ENCODE measurements at regions not wholly inside any gene's neighbourhood (a gene's known extent, or its start where the extent isn't known, plus 50 kb on each side); places are given as distances from the start of the nearest gene placed in this dataset.

- no peak for DNase-seq (ENCODE audit: low spot score)
These were observed 311.2 kb downstream of the LPIN1 start for GRCh38 chr2:12057436-12058166.

GRCh38 chr2:12059616-12060441 lies 313.4 kb downstream of the LPIN1 start:
- no peak for DNase-seq (ENCODE audit: low spot score)

DNA sequence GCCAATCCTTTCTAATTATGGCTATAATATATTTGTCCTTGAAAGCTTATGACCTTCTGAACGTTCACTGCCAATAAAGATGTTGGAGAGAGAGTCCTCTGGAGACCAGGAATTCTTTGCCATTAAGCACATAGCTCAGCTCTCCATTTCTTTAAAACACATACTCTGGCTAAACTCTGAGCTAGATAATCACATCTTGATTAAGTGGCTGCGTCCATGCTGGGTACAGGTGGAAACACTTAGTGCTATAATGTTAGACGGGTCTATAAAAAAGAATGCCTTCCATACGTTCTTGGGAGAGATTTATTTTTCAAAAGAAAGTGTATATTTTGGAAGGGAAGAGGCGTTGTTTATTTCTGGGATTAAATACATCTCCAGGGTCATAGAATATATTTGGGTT lies 314.5 kb downstream of the LPIN1 start:
- no peak for DNase-seq (ENCODE audit: low spot score)

GRCh38 chr2:12061286-12062052 lies 315.0 kb downstream of the LPIN1 start:
- no peak for DNase-seq (ENCODE audit: low spot score)

DNA sequence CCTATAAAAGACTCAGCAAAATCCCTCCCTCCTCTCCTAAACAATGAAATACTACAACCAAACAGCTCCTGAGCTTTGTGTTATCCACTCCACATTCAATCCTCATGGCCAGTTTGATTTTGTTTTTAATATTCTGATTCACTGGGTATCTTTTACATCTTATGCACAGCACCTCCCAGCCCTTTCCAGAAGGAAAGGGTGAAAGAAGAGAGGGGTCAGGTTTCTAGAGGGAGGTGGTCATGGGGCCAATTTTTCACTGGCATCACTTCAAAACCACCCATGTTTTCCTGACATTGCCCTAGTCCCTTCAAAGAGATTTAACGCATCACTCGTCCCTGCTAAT lies 315.6 kb downstream of the LPIN1 start:
- no peak for DNase-seq (ENCODE audit: low spot score)

- no peak for DNase-seq (ENCODE audit: low spot score)
These were observed 316.8 kb downstream of the LPIN1 start for GRCh38 chr2:12063210-12063609.

- DNase-seq (ENCODE audit: low spot score): peak; percentile 15
These were observed 317.7 kb downstream of the LPIN1 start for GRCh38 chr2:12064153-12064552.

- DNase-seq (ENCODE audit: low spot score): no peak
These were observed 319.7 kb downstream of the LPIN1 start for GRCh38 chr2:12066116-12066515.

DNA sequence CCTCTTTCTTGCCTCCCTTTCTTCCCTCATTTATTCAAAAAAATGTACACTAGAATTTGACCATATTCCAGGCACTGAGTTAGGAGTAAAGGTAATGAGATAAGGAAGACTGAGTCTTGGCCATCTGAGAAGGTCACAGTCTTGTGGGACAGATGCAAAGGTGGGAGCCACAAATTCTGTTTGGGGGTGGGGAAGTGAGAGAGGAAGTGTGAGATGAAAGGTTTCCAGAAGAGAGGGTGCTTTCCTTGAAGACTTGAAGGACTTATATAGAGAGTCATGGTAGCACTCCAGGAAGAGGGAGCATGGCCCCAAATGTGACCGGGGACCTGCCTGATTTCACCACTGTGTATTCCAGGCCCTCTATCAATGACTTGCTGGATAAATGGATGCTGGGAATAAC lies 320.6 kb downstream of the LPIN1 start:
- no peak for DNase-seq (ENCODE audit: low spot score)

DNA sequence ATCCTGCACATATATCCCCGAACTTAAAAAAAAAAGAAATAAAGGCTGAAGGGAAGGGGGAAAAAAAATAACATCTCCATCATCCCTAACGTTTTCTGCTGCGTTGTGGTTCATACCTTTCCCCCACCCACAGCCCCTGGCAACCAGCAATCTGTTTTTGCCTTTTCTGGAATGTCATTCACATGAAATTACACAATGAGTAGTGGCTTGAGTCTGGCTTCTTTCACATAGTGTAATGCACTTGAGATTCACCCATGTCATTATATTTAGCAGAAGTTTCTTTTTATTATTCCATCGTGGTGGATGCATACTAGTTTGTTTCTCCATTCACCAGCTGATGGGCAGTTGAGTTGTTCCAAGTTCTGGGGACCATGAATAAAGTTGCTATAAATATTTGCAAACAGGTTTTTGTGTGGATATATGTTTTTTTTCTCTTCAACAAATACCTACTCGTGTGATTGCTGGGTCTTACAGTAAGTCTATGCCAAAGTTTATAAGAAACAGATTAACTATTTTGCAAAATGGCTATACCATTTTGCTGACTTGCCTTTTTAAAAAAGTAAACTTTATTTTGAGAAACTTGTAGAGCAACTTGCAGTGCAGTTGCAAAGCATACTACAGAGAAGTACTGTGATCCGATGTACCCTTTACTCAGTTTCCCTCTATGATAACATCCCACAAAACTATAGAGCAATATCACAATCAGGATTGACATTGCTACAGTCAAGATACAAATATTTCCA lies 322.5 kb downstream of the LPIN1 start:
- no peak for DNase-seq (ENCODE audit: low spot score)

DNA sequence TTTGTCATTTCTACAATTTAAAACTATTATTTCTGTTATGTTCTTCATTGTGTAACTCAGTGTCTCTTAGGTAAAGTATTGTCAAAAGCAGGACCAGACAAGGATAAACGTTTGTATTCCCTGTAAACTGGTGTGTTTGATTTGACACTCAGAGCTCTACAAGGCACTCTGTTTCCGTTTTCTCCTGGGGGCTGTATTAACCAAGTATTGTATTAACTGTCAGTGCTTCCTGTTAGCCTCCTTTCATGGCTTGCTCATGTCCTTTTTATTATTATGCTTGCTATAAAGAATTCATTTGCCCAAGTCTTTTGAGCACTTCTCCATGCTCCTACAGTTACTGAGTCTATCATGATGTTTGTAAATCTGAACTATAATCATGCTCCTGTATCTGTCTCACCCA lies 323.7 kb downstream of the LPIN1 start:
- DNase-seq (ENCODE audit: low spot score): no peak

- no peak for DNase-seq (ENCODE audit: low spot score)
These were observed 324.1 kb downstream of the LPIN1 start for GRCh38 chr2:12070581-12070980.

DNA sequence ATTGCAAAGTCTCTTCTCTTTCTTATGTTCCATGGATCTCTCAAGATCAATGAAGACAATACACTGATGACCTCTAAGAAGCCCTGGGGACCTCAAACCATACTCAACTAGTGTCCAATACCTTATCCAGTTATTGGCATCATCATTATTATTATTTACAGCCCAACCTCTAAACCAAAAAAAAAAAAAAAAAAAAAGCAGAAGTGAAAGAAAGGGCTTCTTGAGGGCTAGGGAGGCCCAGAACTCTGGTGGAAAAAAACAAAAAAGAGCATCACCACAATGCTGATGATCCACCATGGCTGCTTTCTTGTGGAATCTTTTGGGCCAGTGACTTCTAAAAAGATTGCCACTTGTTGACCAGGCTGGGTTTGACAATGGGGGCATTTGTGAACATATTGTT lies 324.9 kb downstream of the LPIN1 start:
- DNase-seq (ENCODE audit: low spot score): no peak

DNA sequence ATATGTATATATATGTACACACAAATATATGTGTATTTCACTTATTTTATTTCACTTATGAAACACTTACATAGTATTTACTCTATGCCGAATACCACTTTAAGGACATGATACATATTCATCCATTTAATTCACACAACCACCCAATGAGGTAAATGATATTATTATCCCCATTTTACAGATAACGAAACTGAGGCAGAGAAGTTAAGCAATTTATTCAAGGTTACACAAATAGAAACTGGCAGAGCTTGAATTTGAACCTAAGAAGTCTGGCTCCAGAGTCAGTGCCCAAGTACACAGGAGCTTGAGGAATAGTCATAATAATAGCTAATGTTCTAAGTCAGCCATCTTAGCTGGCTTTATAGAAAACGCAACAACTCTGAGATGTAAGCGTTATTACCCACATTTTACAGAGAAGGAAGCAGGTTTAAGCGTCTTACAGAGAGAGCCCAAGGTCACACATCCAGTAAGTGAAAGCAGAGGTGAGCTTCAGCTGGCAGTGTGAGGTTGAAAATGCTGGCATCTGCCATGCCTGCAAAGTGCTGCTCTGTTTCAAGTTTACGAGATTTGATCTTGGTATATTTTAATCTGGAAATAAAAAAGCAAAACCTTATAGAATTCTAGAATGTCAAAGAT lies 326.9 kb downstream of the LPIN1 start:
- DNase-seq (ENCODE audit: low spot score): no peak

- DNase-seq (ENCODE audit: low spot score): no peak
These were observed 327.9 kb downstream of the LPIN1 start for GRCh38 chr2:12074126-12074844.

GRCh38 chr2:12074845-12075217 lies 328.4 kb downstream of the LPIN1 start:
- DNase-seq (ENCODE audit: low spot score): no peak

- DNase-seq (ENCODE audit: low spot score): no peak
These were observed 329.2 kb downstream of the LPIN1 start for GRCh38 chr2:12075603-12076002.

DNA sequence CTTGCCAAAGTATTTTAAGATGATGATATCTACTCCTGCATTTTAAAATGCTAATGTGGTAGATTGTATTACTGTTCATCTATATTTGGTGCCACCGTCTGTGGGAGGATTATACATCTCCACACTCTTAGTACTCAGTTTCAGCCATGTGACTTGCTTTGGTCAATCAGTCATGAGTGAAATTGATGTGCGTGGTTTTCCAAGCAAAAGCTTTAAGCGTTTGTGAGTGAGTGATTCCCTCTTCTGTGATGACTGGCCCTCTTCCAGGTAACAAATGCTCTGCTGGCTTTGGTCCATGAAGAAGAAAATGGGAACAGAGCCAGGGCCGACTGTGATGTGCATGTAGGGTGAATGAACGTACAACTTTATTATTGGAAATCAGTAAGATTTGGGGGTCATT lies 330.4 kb downstream of the LPIN1 start:
- DNase-seq (ENCODE audit: low spot score): no peak

DNA sequence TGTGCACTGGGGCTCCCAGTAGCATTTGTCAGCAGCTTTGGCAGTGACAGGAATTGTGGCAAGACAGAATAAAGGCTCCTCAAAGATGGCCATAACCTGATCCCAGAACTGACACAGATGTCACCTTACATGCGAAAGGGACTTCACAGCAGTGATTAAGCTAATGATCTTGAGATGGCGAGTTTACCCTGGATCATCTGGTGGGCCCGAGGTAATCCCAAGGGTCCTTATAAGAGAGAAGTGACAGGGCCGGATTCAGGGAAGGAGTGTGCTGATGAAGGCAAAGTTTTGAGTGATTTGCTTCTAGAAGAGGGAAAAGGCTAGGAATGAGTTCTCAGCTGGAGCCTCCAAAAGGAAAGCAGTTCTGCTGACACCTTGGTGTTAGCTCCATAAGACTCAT lies 333.9 kb downstream of the LPIN1 start:
- DNase-seq (ENCODE audit: low spot score): no peak

- DNase-seq (ENCODE audit: low spot score): no peak
These were observed 335.2 kb downstream of the LPIN1 start for GRCh38 chr2:12081481-12082210.
